Activated naive CD4-positive, alpha-beta T cell treated with anti-CD3 and anti-CD28 coated beads for 36 hours (primary cell): ENCODE measurements at regions not wholly inside any gene's neighbourhood (a gene's known extent, or its start where the extent isn't known, plus 50 kb on each side); places are given as distances from the start of the nearest gene placed in this dataset.

Source experiments
- CTCF ChIA-PET: fragments of 350-600 bp; sonication (Branson Sonifier 250); formaldehyde crosslinking; loops from one replicate; lab custom pipeline; 2021; ENCODE audit warnings: antibody characterized with exemption; lab: Charles Lee
- DNase-seq: peaks from one replicate; pipeline ENCODE4 v3.0.0-alpha.2; 2020
- H3K27ac Mint-ChIP-seq: one replicate; pipeline ENCODE4 v1.8.0; 2021; ENCODE audit warnings: mild to moderate bottlenecking, mixed read lengths
- H3K27me3 Mint-ChIP-seq: one replicate; pipeline ENCODE4 v1.8.0; 2021; ENCODE audit warnings: low read depth, mixed read lengths
- H3K36me3 Mint-ChIP-seq: one replicate; pipeline ENCODE4 v1.8.0; 2021; ENCODE audit warnings: low read depth, mixed read lengths
- H3K4me1 Mint-ChIP-seq: one replicate; pipeline ENCODE4 v1.8.0; 2021; ENCODE audit warnings: low read depth, mixed read lengths
- H3K4me3 Mint-ChIP-seq: one replicate; pipeline ENCODE4 v1.8.0; 2021; ENCODE audit warnings: mild to moderate bottlenecking, moderate library complexity, mixed read lengths
- H3K9me3 Mint-ChIP-seq: one replicate; pipeline ENCODE4 v1.8.0; 2021; ENCODE audit warnings: mixed read lengths
- intact Hi-C: fragments of 100-400 bp; cut with micrococcal nuclease; formaldehyde crosslinking; loops from one replicate; pipeline ENCODE4 v1.15.1; 2023

- H3K27me3 Mint-ChIP-seq: no peaks in the 10 kb centered on the region
- no peaks in the 10 kb centered on the region for H3K4me1 Mint-ChIP-seq
- no peaks in the 10 kb centered on the region for H3K36me3 Mint-ChIP-seq
- H3K9me3 Mint-ChIP-seq: no peaks in the 10 kb centered on the region
- H3K27ac Mint-ChIP-seq: no peak overlapping the region
- intact Hi-C loops: no loop called here
- no peak overlapping the region for H3K4me3 Mint-ChIP-seq
- DNase-seq: no peak
- CTCF ChIA-PET: no interaction called here
Measured at GRCh38 chr10:124287791-124288190, 130.9 kb downstream of the OAT start.

GRCh38 chr10:124287071-124287685 is 131.5 kb downstream of the OAT start:
- H3K4me3 Mint-ChIP-seq: no peak overlapping the region
- DNase-seq: no peak
- CTCF ChIA-PET: no interaction called here
- H3K9me3 Mint-ChIP-seq: no peaks in the 10 kb centered on the region
- no peaks in the 10 kb centered on the region for H3K27me3 Mint-ChIP-seq
- no peaks in the 10 kb centered on the region for H3K36me3 Mint-ChIP-seq
- intact Hi-C loops: no loop called here
- H3K27ac Mint-ChIP-seq: no peak overlapping the region
- no peaks in the 10 kb centered on the region for H3K4me1 Mint-ChIP-seq

- no peaks in the 10 kb centered on the region for H3K27me3 Mint-ChIP-seq
- no peak overlapping the region for H3K27ac Mint-ChIP-seq
- no peak overlapping the region for H3K4me3 Mint-ChIP-seq
- no peaks in the 10 kb centered on the region for H3K36me3 Mint-ChIP-seq
- DNase-seq: no peak
- CTCF ChIA-PET: no interaction called here
- no peaks in the 10 kb centered on the region for H3K4me1 Mint-ChIP-seq
- intact Hi-C loops: no loop called here
- H3K9me3 Mint-ChIP-seq: no peaks in the 10 kb centered on the region
Measured at GRCh38 chr10:124286621-124287020, 132.1 kb downstream of the OAT start.

GRCh38 chr10:124285587-124286527 is 132.9 kb downstream of the OAT start:
- CTCF ChIA-PET: interaction anchor here (0.6 kb wide), 1 partner anchor 234 kb away, joined by 3 read pairs; no protein-coding TSS in a partner anchor
- H3K27ac Mint-ChIP-seq: no peak overlapping the region
- intact Hi-C loops: no loop called here
- no peaks in the 10 kb centered on the region for H3K27me3 Mint-ChIP-seq
- H3K4me1 Mint-ChIP-seq: no peaks in the 10 kb centered on the region
- DNase-seq: peak; percentile 11
- no peak overlapping the region for H3K4me3 Mint-ChIP-seq
- no peaks in the 10 kb centered on the region for H3K36me3 Mint-ChIP-seq
- no peaks in the 10 kb centered on the region for H3K9me3 Mint-ChIP-seq

- no peaks in the 10 kb centered on the region for H3K4me1 Mint-ChIP-seq
- no peaks in the 10 kb centered on the region for H3K27me3 Mint-ChIP-seq
- no peak for DNase-seq
- intact Hi-C loops: no loop called here
- H3K9me3 Mint-ChIP-seq: no peaks in the 10 kb centered on the region
- CTCF ChIA-PET: no interaction called here
- H3K36me3 Mint-ChIP-seq: no peaks in the 10 kb centered on the region
- H3K4me3 Mint-ChIP-seq: no peak overlapping the region
- no peak overlapping the region for H3K27ac Mint-ChIP-seq
Measured at GRCh38 chr10:124283949-124284250, 134.8 kb downstream of the OAT start.

GRCh38 chr10:124283215-124283948 is 135.3 kb downstream of the OAT start:
- H3K27me3 Mint-ChIP-seq: no peaks in the 10 kb centered on the region
- CTCF ChIA-PET: no interaction called here
- intact Hi-C loops: no loop called here
- H3K4me3 Mint-ChIP-seq: no peak overlapping the region
- H3K4me1 Mint-ChIP-seq: no peaks in the 10 kb centered on the region
- no peaks in the 10 kb centered on the region for H3K9me3 Mint-ChIP-seq
- no peak overlapping the region for H3K27ac Mint-ChIP-seq
- H3K36me3 Mint-ChIP-seq: no peaks in the 10 kb centered on the region
- DNase-seq: no peak

GRCh38 chr10:124282326-124282725 is 136.4 kb downstream of the OAT start:
- intact Hi-C loops: no loop called here
- Mint-ChIP-seq H3K4me1 (no peaks in the 10 kb centered on the region), H3K27ac (no peak overlapping the region), H3K27me3 (no peaks in the 10 kb centered on the region), H3K4me3 (no peak overlapping the region), H3K36me3 (no peaks in the 10 kb centered on the region), H3K9me3 (no peaks in the 10 kb centered on the region)
- no peak for DNase-seq
- CTCF ChIA-PET: no interaction called here

GRCh38 chr10:124281666-124282065 is 137.1 kb downstream of the OAT start:
- CTCF ChIA-PET: no interaction called here
- Mint-ChIP-seq H3K27ac (no peak overlapping the region), H3K36me3 (no peaks in the 10 kb centered on the region), H3K4me3 (no peak overlapping the region), H3K27me3 (no peaks in the 10 kb centered on the region), H3K9me3 (no peaks in the 10 kb centered on the region), H3K4me1 (no peaks in the 10 kb centered on the region)
- no peak for DNase-seq
- intact Hi-C loops: no loop called here

- CTCF ChIA-PET: no interaction called here
- Mint-ChIP-seq H3K9me3 (no peaks in the 10 kb centered on the region), H3K27me3 (no peaks in the 10 kb centered on the region), H3K4me3 (no peak overlapping the region), H3K27ac (no peak overlapping the region), H3K4me1 (no peaks in the 10 kb centered on the region), H3K36me3 (no peaks in the 10 kb centered on the region)
- intact Hi-C loops: no loop called here
- DNase-seq: no peak
Measured at GRCh38 chr10:124280916-124281315, 137.8 kb downstream of the OAT start.

- CTCF ChIA-PET: no interaction called here
- Mint-ChIP-seq H3K9me3 (no peaks in the 10 kb centered on the region), H3K27me3 (no peaks in the 10 kb centered on the region), H3K4me3 (no peak overlapping the region), H3K36me3 (no peaks in the 10 kb centered on the region), H3K27ac (no peak overlapping the region), H3K4me1 (no peaks in the 10 kb centered on the region)
- intact Hi-C loops: no loop called here
- no peak for DNase-seq
Measured at GRCh38 chr10:124279882-124280281, 138.8 kb downstream of the OAT start.

GRCh38 chr10:124279298-124279697 is 139.4 kb downstream of the OAT start:
- DNase-seq: no peak
- CTCF ChIA-PET: interaction anchor here (1.3 kb wide), 1 partner anchor 20 kb away, joined by 3 read pairs; no protein-coding TSS in a partner anchor
- no peak overlapping the region for H3K27ac Mint-ChIP-seq

GRCh38 chr10:124278356-124278755 is 140.4 kb downstream of the OAT start:
- CTCF ChIA-PET: interaction anchor here (1.3 kb wide), 1 partner anchor 19 kb away, joined by 3 read pairs; no protein-coding TSS in a partner anchor
- no peak for DNase-seq
- Mint-ChIP-seq H3K9me3 (peaks cover under 1% of the 10 kb centered on the region), H3K4me3 (no peak overlapping the region), H3K27ac (no peak overlapping the region), H3K27me3 (no peaks in the 10 kb centered on the region), H3K36me3 (no peaks in the 10 kb centered on the region), H3K4me1 (no peaks in the 10 kb centered on the region)
- intact Hi-C loops: no loop called here

More at GRCh38 chr10:124279298-124279697, 139.4 kb downstream of the OAT start:
- H3K27me3 Mint-ChIP-seq: no peaks in the 10 kb centered on the region
- no peaks in the 10 kb centered on the region for H3K9me3 Mint-ChIP-seq
- no peak overlapping the region for H3K4me3 Mint-ChIP-seq
- intact Hi-C loops: no loop called here
- H3K4me1 Mint-ChIP-seq: no peaks in the 10 kb centered on the region
- no peaks in the 10 kb centered on the region for H3K36me3 Mint-ChIP-seq
